Liver (tissue), 3 donors: ENCODE measurements at regions not wholly inside any gene's neighbourhood (a gene's known extent, or its start where the extent isn't known, plus 50 kb on each side); places are given as distances from the start of the nearest gene placed in this dataset.

Experiments
- EGR1 ChIP-seq, 2 donors: IDR thresholded peaks; 2 replicates each; pipeline ENCODE4 v1.6.1; 2016 to 2018; ENCODE audit warnings: antibody characterized with exemption in 2 of 2, low read depth in 2 of 2
- FOXA1 ChIP-seq: IDR thresholded peaks from 2 replicates; pipeline ENCODE4 v1.6.1; 2016; ENCODE audit warnings: antibody characterized with exemption
- GABPA ChIP-seq, 2 donors: IDR thresholded peaks in 1 of 2; conservative IDR thresholded peaks in 1 of 2; 2 replicates each; pipeline ENCODE4 v1.6.1; 2016; ENCODE audit warnings: antibody characterized with exemption in 2 of 2, mild to moderate bottlenecking in 1 of 2, moderate library complexity in 1 of 2
- JUND ChIP-seq, 2 donors: IDR thresholded peaks; 2 replicates each; pipeline ENCODE4 v1.6.1; 2016; ENCODE audit warnings: antibody characterized with exemption in 2 of 2
- RAD21 ChIP-seq, 2 donors: IDR thresholded peaks; 2 replicates each; pipeline ENCODE4 v1.6.1; 2016; ENCODE audit warnings: antibody characterized with exemption in 2 of 2, mild to moderate bottlenecking in 2 of 2
- SP1 ChIP-seq: IDR thresholded peaks from 2 replicates; pipeline ENCODE4 v1.6.1; 2018; ENCODE audit warnings: antibody characterized with exemption, mild to moderate bottlenecking
- TAF1 ChIP-seq: conservative IDR thresholded peaks from 2 replicates; pipeline ENCODE4 v1.6.1; 2016; ENCODE audit warnings: antibody characterized with exemption, mild to moderate bottlenecking
- YY1 ChIP-seq: IDR thresholded peaks from 2 replicates; pipeline ENCODE4 v1.6.1; 2016; ENCODE audit warnings: antibody characterized with exemption, mild to moderate bottlenecking
- TF ChIP-seq, protein P1 (sequence below): fragments of 150-350 bp; IDR thresholded peaks from 2 replicates; pipeline ENCODE4 v1.5.1; 2017; ENCODE audit warnings: improper control_type of control experiment, low read depth, low read length; ENCODE audit not compliant: missing input control
- TF ChIP-seq, protein P2 (sequence below): IDR thresholded peaks from 2 replicates; pipeline ENCODE4 v1.6.1; 2016; ENCODE audit warnings: antibody characterized with exemption, mild to moderate bottlenecking
- TF ChIP-seq, protein P3 (sequence below): IDR thresholded peaks from 2 replicates; pipeline ENCODE4 v1.6.1; 2016; ENCODE audit warnings: antibody characterized with exemption
- TF ChIP-seq, protein P4 (sequence below): IDR thresholded peaks from 2 replicates; pipeline ENCODE4 v1.6.1; 2016; ENCODE audit warnings: antibody characterized with exemption
- TF ChIP-seq, protein P5 (sequence below): IDR thresholded peaks from 2 replicates; pipeline ENCODE4 v1.6.1; 2016; ENCODE audit warnings: antibody characterized with exemption
- donor health status: healthy.
- donor health status: healthy.

DNA sequence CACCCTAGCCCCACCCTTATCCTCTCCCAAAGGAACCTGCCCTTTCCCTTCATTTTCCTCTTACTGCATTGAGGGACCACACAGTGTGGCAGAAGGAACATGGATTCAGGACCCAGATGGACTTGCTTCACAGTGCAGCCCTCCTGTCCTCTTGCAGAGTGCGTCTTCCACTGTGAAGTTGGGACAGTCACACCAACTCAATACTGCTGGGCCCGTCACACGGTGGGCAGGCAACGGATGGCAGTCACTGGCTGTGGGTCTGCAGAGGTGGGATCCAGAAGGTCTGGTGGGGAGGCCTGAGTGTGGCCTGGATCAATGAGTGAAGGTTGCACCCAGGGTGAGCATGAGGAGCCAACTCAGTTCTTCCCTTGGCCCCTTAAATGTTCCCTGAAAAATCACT, 129.9 kb upstream of the B3GAT1 start:
- TF ChIP-seq, protein P1, sequence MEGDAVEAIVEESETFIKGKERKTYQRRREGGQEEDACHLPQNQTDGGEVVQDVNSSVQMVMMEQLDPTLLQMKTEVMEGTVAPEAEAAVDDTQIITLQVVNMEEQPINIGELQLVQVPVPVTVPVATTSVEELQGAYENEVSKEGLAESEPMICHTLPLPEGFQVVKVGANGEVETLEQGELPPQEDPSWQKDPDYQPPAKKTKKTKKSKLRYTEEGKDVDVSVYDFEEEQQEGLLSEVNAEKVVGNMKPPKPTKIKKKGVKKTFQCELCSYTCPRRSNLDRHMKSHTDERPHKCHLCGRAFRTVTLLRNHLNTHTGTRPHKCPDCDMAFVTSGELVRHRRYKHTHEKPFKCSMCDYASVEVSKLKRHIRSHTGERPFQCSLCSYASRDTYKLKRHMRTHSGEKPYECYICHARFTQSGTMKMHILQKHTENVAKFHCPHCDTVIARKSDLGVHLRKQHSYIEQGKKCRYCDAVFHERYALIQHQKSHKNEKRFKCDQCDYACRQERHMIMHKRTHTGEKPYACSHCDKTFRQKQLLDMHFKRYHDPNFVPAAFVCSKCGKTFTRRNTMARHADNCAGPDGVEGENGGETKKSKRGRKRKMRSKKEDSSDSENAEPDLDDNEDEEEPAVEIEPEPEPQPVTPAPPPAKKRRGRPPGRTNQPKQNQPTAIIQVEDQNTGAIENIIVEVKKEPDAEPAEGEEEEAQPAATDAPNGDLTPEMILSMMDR = no peak
- no peak for TF ChIP-seq RAD21 (IDR thresholded peaks at IDR 0.05)
- TF ChIP-seq, protein P2, sequence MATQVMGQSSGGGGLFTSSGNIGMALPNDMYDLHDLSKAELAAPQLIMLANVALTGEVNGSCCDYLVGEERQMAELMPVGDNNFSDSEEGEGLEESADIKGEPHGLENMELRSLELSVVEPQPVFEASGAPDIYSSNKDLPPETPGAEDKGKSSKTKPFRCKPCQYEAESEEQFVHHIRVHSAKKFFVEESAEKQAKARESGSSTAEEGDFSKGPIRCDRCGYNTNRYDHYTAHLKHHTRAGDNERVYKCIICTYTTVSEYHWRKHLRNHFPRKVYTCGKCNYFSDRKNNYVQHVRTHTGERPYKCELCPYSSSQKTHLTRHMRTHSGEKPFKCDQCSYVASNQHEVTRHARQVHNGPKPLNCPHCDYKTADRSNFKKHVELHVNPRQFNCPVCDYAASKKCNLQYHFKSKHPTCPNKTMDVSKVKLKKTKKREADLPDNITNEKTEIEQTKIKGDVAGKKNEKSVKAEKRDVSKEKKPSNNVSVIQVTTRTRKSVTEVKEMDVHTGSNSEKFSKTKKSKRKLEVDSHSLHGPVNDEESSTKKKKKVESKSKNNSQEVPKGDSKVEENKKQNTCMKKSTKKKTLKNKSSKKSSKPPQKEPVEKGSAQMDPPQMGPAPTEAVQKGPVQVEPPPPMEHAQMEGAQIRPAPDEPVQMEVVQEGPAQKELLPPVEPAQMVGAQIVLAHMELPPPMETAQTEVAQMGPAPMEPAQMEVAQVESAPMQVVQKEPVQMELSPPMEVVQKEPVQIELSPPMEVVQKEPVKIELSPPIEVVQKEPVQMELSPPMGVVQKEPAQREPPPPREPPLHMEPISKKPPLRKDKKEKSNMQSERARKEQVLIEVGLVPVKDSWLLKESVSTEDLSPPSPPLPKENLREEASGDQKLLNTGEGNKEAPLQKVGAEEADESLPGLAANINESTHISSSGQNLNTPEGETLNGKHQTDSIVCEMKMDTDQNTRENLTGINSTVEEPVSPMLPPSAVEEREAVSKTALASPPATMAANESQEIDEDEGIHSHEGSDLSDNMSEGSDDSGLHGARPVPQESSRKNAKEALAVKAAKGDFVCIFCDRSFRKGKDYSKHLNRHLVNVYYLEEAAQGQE = no peak
- TF ChIP-seq, protein P3, sequence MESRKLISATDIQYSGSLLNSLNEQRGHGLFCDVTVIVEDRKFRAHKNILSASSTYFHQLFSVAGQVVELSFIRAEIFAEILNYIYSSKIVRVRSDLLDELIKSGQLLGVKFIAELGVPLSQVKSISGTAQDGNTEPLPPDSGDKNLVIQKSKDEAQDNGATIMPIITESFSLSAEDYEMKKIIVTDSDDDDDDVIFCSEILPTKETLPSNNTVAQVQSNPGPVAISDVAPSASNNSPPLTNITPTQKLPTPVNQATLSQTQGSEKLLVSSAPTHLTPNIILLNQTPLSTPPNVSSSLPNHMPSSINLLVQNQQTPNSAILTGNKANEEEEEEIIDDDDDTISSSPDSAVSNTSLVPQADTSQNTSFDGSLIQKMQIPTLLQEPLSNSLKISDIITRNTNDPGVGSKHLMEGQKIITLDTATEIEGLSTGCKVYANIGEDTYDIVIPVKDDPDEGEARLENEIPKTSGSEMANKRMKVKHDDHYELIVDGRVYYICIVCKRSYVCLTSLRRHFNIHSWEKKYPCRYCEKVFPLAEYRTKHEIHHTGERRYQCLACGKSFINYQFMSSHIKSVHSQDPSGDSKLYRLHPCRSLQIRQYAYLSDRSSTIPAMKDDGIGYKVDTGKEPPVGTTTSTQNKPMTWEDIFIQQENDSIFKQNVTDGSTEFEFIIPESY = no peak
- no peak for TF ChIP-seq YY1
- TF ChIP-seq, protein P4, sequence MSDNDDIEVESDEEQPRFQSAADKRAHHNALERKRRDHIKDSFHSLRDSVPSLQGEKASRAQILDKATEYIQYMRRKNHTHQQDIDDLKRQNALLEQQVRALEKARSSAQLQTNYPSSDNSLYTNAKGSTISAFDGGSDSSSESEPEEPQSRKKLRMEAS = no peak
- TF ChIP-seq TAF1 = no peak
- no peak for TF ChIP-seq JUND (IDR thresholded peaks at IDR 0.05)
- TF ChIP-seq SP1 = no peak
- TF ChIP-seq, protein P5, sequence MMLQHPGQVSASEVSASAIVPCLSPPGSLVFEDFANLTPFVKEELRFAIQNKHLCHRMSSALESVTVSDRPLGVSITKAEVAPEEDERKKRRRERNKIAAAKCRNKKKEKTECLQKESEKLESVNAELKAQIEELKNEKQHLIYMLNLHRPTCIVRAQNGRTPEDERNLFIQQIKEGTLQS = no peak
- no peak for TF ChIP-seq FOXA1
- TF ChIP-seq GABPA (IDR thresholded peaks at IDR 0.05 in 1 of 2, conservative IDR thresholded peaks at IDR 0.05 in 1 of 2) = no peak
- TF ChIP-seq EGR1 (IDR thresholded peaks at IDR 0.05; ENCODE audit: low read depth in 2 of 2) = no peak
